NCI-H1436 (cell line): ENCODE measurements at regions not wholly inside any gene's neighbourhood (a gene's known extent, or its start where the extent isn't known, plus 50 kb on each side); places are given as distances from the start of the nearest gene placed in this dataset.

Experiments
- DNase-seq: peaks from one replicate; lab custom pipeline; 2025; lab: John Stamatoyannopoulos, UW

GRCh38 chr15:46552316-46552715 lies 917.5 kb downstream of the SQOR start:
- DNase-seq = no peak

GRCh38 chr15:46555547-46555946 lies 920.7 kb downstream of the SQOR start:
- no peak for DNase-seq

- no peak for DNase-seq
These were observed 921.2 kb downstream of the SQOR start for GRCh38 chr15:46556010-46556409.

- DNase-seq = no peak
These were observed 921.9 kb downstream of the SQOR start for GRCh38 chr15:46556559-46557379.

- no peak for DNase-seq
These were observed 933.1 kb downstream of the SQOR start for GRCh38 chr15:46567968-46568367.

- DNase-seq = no peak
These were observed 935.0 kb downstream of the SQOR start for GRCh38 chr15:46569781-46570180.

GRCh38 chr15:46576646-46577395 lies 942.0 kb downstream of the SQOR start:
- DNase-seq = no peak

GRCh38 chr15:46577767-46578166 lies 942.9 kb downstream of the SQOR start:
- DNase-seq = no peak

- DNase-seq = no peak
These were observed 945.7 kb downstream of the SQOR start for GRCh38 chr15:46580487-46580886.

GRCh38 chr15:46580924-46581323 lies 946.1 kb downstream of the SQOR start:
- no peak for DNase-seq

GRCh38 chr15:46589088-46589487 lies 954.3 kb downstream of the SQOR start:
- no peak for DNase-seq

- no peak for DNase-seq
These were observed 956.6 kb downstream of the SQOR start for GRCh38 chr15:46591462-46591861.

- DNase-seq = no peak
These were observed 960.2 kb downstream of the SQOR start for GRCh38 chr15:46595016-46595415.

GRCh38 chr15:46607077-46607476 lies 972.2 kb downstream of the SQOR start:
- DNase-seq = no peak

GRCh38 chr15:46616033-46616432 lies 981.2 kb downstream of the SQOR start:
- no peak for DNase-seq

- DNase-seq = no peak
These were observed 982.7 kb downstream of the SQOR start for GRCh38 chr15:46617507-46617906.

- DNase-seq = no peak
These were observed 984.2 kb downstream of the SQOR start for GRCh38 chr15:46618984-46619383.

- DNase-seq = no peak
These were observed 985.7 kb downstream of the SQOR start for GRCh38 chr15:46620392-46621013.

GRCh38 chr15:46622851-46623250 lies 988.0 kb downstream of the SQOR start:
- DNase-seq = no peak

- no peak for DNase-seq
These were observed 1001.4 kb downstream of the SQOR start for GRCh38 chr15:46636206-46636605.

- DNase-seq = no peak
These were observed 1010.0 kb downstream of the SQOR start for GRCh38 chr15:46644501-46645481.

GRCh38 chr15:46646490-46646889 lies 1011.7 kb downstream of the SQOR start:
- DNase-seq = no peak
